ENCODE measurements at regions not wholly inside any gene's neighbourhood (a gene's known extent, or its start where the extent isn't known, plus 50 kb on each side); places are given as distances from the start of the nearest gene placed in this dataset.
"Not testable (repeated sequence)": the region's sequence is repeated elsewhere in the genome, so short reads cannot be mapped to it uniquely, and the experiment has no call there.

DNA sequence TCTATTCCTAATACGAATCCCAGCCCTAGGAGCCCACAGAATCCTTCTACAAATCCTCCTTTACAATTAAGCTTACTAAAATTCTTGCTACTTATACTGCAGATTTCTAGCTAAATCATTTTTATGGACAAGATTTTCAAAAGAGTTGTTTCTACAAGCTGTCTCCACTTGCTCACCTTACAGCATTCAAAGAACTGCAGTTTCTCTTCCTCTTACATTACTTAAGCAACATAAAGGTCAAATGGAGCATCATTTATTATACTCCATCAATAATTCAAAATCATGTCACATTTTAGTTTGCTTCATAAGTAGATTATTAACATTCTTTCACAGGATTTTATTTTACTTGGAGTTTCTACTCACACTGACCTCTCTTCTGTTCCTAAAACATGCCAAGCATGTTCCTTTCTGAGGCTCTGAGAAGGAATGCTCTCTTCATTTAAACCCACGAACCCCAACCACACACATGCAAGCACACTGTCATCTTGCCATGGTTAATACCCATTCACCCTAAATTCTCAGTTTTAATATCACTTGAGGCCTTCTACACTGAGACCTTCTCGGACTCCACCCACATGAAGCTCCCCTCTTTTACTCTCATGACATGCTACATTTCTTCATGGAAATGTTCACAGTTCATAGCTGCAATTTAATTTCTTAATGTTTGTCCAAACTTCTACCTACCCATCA lies 388.2 kb downstream of the TBC1D32 start:
- Histone ChIP-seq H3K4me1 (no peaks in the 10 kb centered on the region), H3K27ac (no peak overlapping the region), H3K9me3 (no peaks in the 10 kb centered on the region), H3K36me3 (no peaks in the 10 kb centered on the region), H3K4me3 (no peak overlapping the region), H3K27me3 (no peaks in the 10 kb centered on the region)
- DNase-seq, result no peak
- 55 to 75% methylated on average over 3 of the region's 3 CpGs for WGBS, 2 donors
- TF ChIP-seq, protein P1, sequence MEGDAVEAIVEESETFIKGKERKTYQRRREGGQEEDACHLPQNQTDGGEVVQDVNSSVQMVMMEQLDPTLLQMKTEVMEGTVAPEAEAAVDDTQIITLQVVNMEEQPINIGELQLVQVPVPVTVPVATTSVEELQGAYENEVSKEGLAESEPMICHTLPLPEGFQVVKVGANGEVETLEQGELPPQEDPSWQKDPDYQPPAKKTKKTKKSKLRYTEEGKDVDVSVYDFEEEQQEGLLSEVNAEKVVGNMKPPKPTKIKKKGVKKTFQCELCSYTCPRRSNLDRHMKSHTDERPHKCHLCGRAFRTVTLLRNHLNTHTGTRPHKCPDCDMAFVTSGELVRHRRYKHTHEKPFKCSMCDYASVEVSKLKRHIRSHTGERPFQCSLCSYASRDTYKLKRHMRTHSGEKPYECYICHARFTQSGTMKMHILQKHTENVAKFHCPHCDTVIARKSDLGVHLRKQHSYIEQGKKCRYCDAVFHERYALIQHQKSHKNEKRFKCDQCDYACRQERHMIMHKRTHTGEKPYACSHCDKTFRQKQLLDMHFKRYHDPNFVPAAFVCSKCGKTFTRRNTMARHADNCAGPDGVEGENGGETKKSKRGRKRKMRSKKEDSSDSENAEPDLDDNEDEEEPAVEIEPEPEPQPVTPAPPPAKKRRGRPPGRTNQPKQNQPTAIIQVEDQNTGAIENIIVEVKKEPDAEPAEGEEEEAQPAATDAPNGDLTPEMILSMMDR (IDR thresholded peaks at IDR 0.05), result no peak
- TF ChIP-seq POLR2AphosphoS5 (IDR thresholded peaks at IDR 0.05) (no peak), EP300 (IDR thresholded peaks at IDR 0.05) (no peak), POLR2A (IDR thresholded peaks at IDR 0.05) (no peak)
- intact Hi-C loops (cut with DNase I), result no loop called here

DNA sequence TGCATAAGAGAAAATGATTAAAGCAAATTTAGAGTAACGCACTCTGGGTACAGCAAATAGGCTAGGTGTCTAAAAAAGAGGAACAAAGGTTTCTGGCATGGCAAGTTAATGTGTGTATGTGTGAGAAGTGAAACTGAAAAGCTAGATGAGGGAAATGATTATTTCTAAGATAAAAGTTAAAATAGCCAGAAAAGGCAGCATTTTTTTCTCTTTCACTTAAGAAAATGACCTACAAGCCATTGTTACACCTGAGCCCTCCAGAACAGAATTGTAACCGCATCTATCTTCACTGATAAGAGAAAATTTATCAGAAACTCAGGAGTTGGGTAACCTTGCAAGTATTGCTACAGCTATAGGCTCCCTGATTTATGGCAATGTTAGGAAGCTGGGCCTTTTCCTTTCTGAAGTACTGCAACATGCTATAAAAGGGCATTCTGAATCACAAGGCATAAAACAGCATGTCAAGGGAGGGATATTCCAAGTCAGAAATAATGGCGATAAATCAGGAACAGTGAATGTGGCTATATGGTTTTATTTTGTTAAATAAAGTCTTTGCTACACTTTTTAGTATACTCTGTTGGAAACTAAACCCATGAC lies 395.3 kb downstream of the TBC1D32 start:
- Histone ChIP-seq H3K27ac (no peak overlapping the region), H3K27me3 (no peaks in the 10 kb centered on the region), H3K4me3 (no peak overlapping the region), H3K4me1 (no peaks in the 10 kb centered on the region), H3K36me3 (no peaks in the 10 kb centered on the region), H3K9me3 (no peaks in the 10 kb centered on the region)
- intact Hi-C loops (cut with DNase I), result no loop called here
- TF ChIP-seq POLR2AphosphoS5 (IDR thresholded peaks at IDR 0.05), result no peak
- TF ChIP-seq POLR2A (IDR thresholded peaks at IDR 0.05), result no peak
- TF ChIP-seq EP300 (IDR thresholded peaks at IDR 0.05), result no peak
- TF ChIP-seq, protein P1 (IDR thresholded peaks at IDR 0.05), result no peak
- 52 to 83% methylated on average over 3 of the region's 3 CpGs for WGBS, 2 donors
- no peak for DNase-seq

DNA sequence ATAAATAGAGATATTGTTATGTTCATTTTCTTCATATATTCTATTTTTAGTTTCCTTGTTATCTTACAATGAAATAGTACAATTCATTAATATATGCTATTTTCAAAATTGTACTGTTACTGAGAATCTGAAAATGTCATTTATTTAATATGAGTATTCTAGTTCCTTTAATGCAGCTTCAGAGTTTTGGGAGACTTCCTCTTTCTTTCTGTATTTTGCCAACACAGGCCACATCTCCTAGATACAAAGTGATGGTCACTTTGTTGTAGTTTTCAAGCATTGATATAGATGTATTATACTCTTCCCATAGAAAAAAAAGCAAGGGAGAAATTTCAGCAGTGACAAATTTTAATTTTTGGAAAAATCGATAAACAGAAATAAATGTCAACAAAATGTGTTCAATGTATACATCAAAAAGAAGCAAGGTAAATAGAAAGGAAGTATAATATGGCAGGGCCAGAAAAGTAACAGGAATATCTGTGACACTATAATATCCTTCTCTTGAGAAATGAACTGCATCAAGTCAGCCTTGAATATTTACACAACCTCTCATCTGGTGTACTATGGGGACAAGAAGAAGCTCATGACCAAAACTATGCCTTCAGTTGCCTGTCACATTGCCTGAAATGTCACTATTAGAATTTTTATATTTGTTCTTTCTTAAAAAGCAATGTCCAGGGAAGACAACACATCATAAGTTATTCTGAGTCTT lies 396.0 kb downstream of the TBC1D32 start:
- no peak overlapping the region for H3K27ac ChIP-seq
- intact Hi-C loops (cut with DNase I), result no loop called here
- TF ChIP-seq EP300 (IDR thresholded peaks at IDR 0.05), result no peak
- no peak for DNase-seq
- no peak overlapping the region for H3K4me3 ChIP-seq
- H3K9me3 ChIP-seq, result no peaks in the 10 kb centered on the region
- 90 to 98% methylated on average over 1 of the region's 1 CpG for WGBS, 2 donors
- H3K36me3 ChIP-seq, result no peaks in the 10 kb centered on the region
- H3K27me3 ChIP-seq, result no peaks in the 10 kb centered on the region
- no peaks in the 10 kb centered on the region for H3K4me1 ChIP-seq

DNA sequence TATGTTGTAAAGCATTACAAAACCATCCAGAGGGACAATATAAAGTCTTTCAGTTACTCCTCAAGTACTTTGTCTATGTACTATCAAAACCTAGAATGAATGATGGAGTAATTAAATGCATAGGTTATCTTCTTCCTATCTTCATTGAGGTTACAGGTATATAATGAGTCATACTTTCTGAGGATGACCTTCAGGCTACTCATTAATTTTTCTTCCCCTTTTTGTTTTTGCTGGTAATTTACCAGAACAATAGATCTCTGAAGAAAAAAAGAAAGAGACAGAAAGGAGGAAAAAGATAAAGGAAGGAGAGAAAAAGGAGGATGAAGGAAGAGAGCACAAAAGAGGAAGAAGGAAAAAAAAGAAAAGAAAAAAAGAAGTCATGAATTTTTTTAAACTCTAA lies 398.4 kb downstream of the TBC1D32 start:
- no peaks in the 10 kb centered on the region for H3K36me3 ChIP-seq

DNA sequence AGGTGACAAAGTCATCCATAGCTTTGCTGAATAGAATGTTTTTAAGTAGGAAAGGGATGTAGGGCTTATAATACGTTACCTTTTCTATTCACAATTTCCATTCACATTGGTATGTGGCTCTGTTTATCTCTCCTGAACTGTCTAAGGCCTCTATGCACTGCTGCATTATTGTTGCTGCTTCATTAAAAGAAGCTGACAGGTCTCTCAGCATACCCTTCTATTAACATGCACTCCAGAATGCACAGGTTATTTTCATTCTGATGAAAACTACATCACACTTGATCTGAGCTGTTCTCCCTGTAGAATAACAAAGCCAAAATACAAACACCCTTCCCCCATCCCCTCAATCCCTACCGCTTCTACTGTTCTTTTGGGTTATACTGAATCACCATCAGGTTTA lies 399.3 kb downstream of the TBC1D32 start:
- no peak overlapping the region for H3K4me3 ChIP-seq
- no peaks in the 10 kb centered on the region for H3K4me1 ChIP-seq
- H3K27me3 ChIP-seq, result no peaks in the 10 kb centered on the region
- H3K27ac ChIP-seq, result no peak overlapping the region
- no peaks in the 10 kb centered on the region for H3K36me3 ChIP-seq
- DNase-seq, result no peak
- TF ChIP-seq, protein P1 (IDR thresholded peaks at IDR 0.05), result no peak
- no peak for TF ChIP-seq EP300 (IDR thresholded peaks at IDR 0.05)
- TF ChIP-seq POLR2AphosphoS5 (IDR thresholded peaks at IDR 0.05), result no peak
- 80 to 88% methylated on average over 2 of the region's 2 CpGs for WGBS, 2 donors
- no peaks in the 10 kb centered on the region for H3K9me3 ChIP-seq
- intact Hi-C loops (cut with DNase I), result no loop called here

More for the DNA sequence above, 398.4 kb downstream of the TBC1D32 start:
- DNase-seq, result no peak
- TF ChIP-seq POLR2A (IDR thresholded peaks at IDR 0.05), result no peak
- no peak for TF ChIP-seq EP300 (IDR thresholded peaks at IDR 0.05)
- TF ChIP-seq, protein P1 (IDR thresholded peaks at IDR 0.05), result no peak
- no peak for TF ChIP-seq POLR2AphosphoS5 (IDR thresholded peaks at IDR 0.05)
- Histone ChIP-seq H3K4me3 (no peak overlapping the region), H3K4me1 (no peaks in the 10 kb centered on the region), H3K27ac (no peak overlapping the region), H3K9me3 (no peaks in the 10 kb centered on the region), H3K27me3 (no peaks in the 10 kb centered on the region)
- intact Hi-C loops (cut with DNase I), result no loop called here

DNA sequence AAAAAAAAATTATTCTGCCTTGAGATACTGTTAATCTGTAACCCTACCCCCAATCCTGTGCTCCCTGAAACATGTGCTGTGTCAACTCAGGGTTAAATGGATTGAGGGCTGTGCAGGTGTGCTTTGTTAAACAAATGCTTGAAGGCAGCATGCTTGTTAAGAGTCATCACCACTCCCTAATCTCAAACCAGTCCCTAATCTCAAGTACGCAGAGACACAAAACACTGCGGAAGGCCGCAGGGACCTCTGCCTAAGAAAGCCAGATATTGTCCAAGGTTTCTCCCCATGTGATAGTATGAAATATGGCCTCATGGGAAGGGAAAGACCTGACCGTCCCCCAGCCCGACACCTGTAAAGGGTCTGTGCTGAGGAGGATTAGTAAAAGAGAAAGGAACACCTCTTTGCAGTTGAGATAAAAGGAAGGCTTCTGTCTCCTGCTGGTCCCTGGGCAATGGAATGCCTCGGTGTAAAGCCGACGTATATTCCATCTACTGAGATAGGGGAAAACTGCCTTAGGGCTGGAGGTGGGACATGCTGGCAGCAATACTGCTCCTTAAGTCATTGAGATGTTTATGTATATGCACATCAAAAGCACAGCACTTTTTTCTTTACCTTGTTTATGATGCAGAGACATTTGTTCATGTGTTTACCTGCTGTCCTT lies 402.6 kb downstream of the TBC1D32 start:
- H3K27me3 ChIP-seq; intact Hi-C loops (cut with DNase I): not testable (repeated sequence)
- WGBS, 2 donors, result 73 to 75% methylated on average over 8 of the region's 8 CpGs

DNA sequence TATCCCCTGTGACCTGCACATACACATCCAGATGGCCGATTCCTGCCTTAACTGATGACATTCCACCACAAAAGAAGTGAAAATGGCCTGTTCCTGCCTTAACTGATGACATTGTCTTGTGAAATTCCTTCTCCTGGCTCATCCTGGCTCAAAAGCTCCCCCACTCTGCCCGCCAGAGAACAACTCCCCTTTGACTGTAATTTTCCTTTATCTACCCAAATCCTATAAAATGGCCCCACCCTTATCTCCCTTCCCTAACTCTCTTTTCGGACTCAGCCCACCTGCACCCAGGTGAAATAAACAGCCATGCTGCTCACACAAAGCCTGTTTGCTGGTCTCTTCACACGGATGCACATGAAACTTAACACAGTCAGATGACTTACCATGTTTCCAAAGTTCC lies 403.8 kb downstream of the TBC1D32 start:
- H3K4me1 ChIP-seq; intact Hi-C loops (cut with DNase I); H3K9me3 ChIP-seq; H3K4me3 ChIP-seq; H3K36me3 ChIP-seq; DNase-seq; H3K27ac ChIP-seq; H3K27me3 ChIP-seq: not testable (repeated sequence)
- WGBS, 2 donors, result 63 to 81% methylated on average over 4 of the region's 4 CpGs

More for the DNA sequence above, 402.6 kb downstream of the TBC1D32 start:
- H3K27ac ChIP-seq, H3K9me3 ChIP-seq, H3K4me1 ChIP-seq, DNase-seq, H3K36me3 ChIP-seq, H3K4me3 ChIP-seq: not testable (repeated sequence)

Measured in sigmoid colon (tissue), 6 donors.